Panc1 (cell line): ENCODE measurements at regions not wholly inside any gene's neighbourhood (a gene's known extent, or its start where the extent isn't known, plus 50 kb on each side); places are given as distances from the start of the nearest gene placed in this dataset.

Source experiments
- ATAC-seq: fragments of 200-7000 bp; cut with Tn5 transposase; 2 replicates; pipeline ENCODE4 v1.9.1; 2020; ENCODE audit warnings: mild to moderate bottlenecking, moderate library complexity
- BruUV-seq: library from RNA; stranded (reverse); fragments of 400-500 nt; replicated peaks from 2 replicates; lab custom pipeline; 2021; lab: Mats Ljungman, UMichigan
- CTCF ChIA-PET: fragments of 300-600 bp; sonication (Branson Sonifier 250); formaldehyde crosslinking; loops from one replicate; lab custom pipeline; 2022; ENCODE audit warnings: antibody characterized with exemption; lab: Charles Lee
- POLR2A ChIA-PET: fragments of 300-600 bp; sonication (Branson Sonifier 250); formaldehyde crosslinking; loops from one replicate; lab custom pipeline; 2022; ENCODE audit warnings: antibody characterized with exemption; lab: Charles Lee
- DNase-seq: peaks from one replicate; pipeline ENCODE4 v3.0.0-alpha.2; 2010; ENCODE audit warnings: low read depth, low spot score
- H3K27ac ChIP-seq: 2 replicates; pipeline ENCODE4 v1.5.1; 2011; ENCODE audit warnings: mild to moderate bottlenecking, low read length, inconsistent platforms
- H3K27me3 ChIP-seq: fragments of 200-500 bp; sonication (Bioruptor generic); 2 replicates; pipeline ENCODE4 v1.6.0; 2014; ENCODE audit warnings: low read length, inconsistent platforms; ENCODE audit not compliant: control insufficient read depth, insufficient read depth
- H3K36me3 ChIP-seq: fragments of 200-500 bp; sonication (Bioruptor generic); 2 replicates; pipeline ENCODE4 v1.5.1; 2014; ENCODE audit warnings: inconsistent platforms, mild to moderate bottlenecking, low read length, moderate library complexity; ENCODE audit not compliant: control insufficient read depth, insufficient read depth
- H3K4me1 ChIP-seq: 2 replicates; pipeline ENCODE4 v1.5.1; 2011; ENCODE audit warnings: inconsistent platforms, mild to moderate bottlenecking, low read length, moderate library complexity; ENCODE audit not compliant: control insufficient read depth, insufficient read depth
- H3K4me3 ChIP-seq, 2 experiments: 2 replicates each; pipeline ENCODE4 v1.5.1; 2011 to 2012; ENCODE audit warnings: low read depth in 2 of 2, low read length in 2 of 2, mild to moderate bottlenecking in 2 of 2, inconsistent platforms in 1 of 2, moderate library complexity in 1 of 2
- H3K9me3 ChIP-seq: fragments of 200-500 bp; sonication (Bioruptor generic); 2 replicates; pipeline ENCODE4 v1.5.1; 2014; ENCODE audit warnings: low read depth, mild to moderate bottlenecking, inconsistent platforms, low read length, moderate library complexity; ENCODE audit not compliant: control insufficient read depth, insufficient read depth
- POLR2AphosphoS5 ChIP-seq: IDR thresholded peaks from 2 replicates; pipeline ENCODE4 v1.6.1; 2012; ENCODE audit warnings: mild to moderate bottlenecking, low read depth, low read length, moderate library complexity
- SIN3A ChIP-seq: IDR thresholded peaks from 2 replicates; pipeline ENCODE4 v1.6.1; 2012; ENCODE audit warnings: low read depth, mild to moderate bottlenecking, low read length, moderate library complexity, borderline replicate concordance; ENCODE audit not compliant: insufficient read depth
- TCF7L2 ChIP-seq: IDR thresholded peaks from 2 replicates; pipeline ENCODE4 v1.6.1; 2011; ENCODE audit warnings: mild to moderate bottlenecking, low read depth, low read length, inconsistent platforms
- in situ Hi-C: cut with HindIII; loops from 2 replicates; pipeline ENCODE4 v1.10.0; 2016; ENCODE audit warnings: low sequenced_read_pairs, low pct_unique_long_range_greater_than_20kb
- intact Hi-C: fragments of 100-400 bp; cut with micrococcal nuclease; formaldehyde crosslinking; loops from one replicate; pipeline ENCODE4 v1.10.0; 2022; ENCODE audit not compliant: unreplicated experiment
- TF ChIP-seq, protein P1 (sequence below), 2 experiments: IDR thresholded peaks; 2 replicates each; pipeline ENCODE4 v1.6.1; 2011 to 2012; ENCODE audit warnings: low read depth in 2 of 2, control low read depth in 1 of 2, low read length in 1 of 2, mild to moderate bottlenecking in 1 of 2, moderate library complexity in 1 of 2; ENCODE audit not compliant: insufficient read depth in 1 of 2
- TF ChIP-seq, protein P2 (sequence below): fragments of 450-650 bp; IDR thresholded peaks from 2 replicates; pipeline ENCODE4 v1.5.1; 2017; ENCODE audit warnings: mild to moderate bottlenecking

DNA sequence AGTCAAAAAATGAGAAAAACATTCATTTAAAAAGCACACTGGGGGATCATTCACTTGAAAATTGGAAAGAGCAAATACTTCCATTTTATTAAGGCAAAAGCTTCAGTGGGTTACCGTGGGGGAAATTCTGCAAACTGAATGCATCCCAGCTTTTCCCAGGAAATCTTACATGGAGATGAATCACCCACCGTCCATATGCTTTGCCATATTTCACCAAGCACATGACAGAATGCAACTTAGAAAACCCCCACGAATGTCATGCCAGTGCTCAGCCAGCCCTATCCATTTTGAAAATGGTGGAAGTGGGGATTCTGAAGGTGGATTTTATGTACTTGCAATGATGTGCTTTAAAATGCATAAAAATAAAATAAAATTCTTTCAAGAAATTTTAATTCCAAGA is 485.5 kb upstream of the ID2 start:
- POLR2A ChIA-PET = no interaction called here
- TF ChIP-seq SIN3A (no peak), POLR2AphosphoS5 (no peak), TCF7L2 (no peak)
- TF ChIP-seq, protein P1, sequence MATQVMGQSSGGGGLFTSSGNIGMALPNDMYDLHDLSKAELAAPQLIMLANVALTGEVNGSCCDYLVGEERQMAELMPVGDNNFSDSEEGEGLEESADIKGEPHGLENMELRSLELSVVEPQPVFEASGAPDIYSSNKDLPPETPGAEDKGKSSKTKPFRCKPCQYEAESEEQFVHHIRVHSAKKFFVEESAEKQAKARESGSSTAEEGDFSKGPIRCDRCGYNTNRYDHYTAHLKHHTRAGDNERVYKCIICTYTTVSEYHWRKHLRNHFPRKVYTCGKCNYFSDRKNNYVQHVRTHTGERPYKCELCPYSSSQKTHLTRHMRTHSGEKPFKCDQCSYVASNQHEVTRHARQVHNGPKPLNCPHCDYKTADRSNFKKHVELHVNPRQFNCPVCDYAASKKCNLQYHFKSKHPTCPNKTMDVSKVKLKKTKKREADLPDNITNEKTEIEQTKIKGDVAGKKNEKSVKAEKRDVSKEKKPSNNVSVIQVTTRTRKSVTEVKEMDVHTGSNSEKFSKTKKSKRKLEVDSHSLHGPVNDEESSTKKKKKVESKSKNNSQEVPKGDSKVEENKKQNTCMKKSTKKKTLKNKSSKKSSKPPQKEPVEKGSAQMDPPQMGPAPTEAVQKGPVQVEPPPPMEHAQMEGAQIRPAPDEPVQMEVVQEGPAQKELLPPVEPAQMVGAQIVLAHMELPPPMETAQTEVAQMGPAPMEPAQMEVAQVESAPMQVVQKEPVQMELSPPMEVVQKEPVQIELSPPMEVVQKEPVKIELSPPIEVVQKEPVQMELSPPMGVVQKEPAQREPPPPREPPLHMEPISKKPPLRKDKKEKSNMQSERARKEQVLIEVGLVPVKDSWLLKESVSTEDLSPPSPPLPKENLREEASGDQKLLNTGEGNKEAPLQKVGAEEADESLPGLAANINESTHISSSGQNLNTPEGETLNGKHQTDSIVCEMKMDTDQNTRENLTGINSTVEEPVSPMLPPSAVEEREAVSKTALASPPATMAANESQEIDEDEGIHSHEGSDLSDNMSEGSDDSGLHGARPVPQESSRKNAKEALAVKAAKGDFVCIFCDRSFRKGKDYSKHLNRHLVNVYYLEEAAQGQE (IDR thresholded peaks at IDR 0.05; ENCODE audit: insufficient read depth in 1 of 2, low read depth in 2 of 2, low read length in 1 of 2) = no peak
- TF ChIP-seq, protein P2, sequence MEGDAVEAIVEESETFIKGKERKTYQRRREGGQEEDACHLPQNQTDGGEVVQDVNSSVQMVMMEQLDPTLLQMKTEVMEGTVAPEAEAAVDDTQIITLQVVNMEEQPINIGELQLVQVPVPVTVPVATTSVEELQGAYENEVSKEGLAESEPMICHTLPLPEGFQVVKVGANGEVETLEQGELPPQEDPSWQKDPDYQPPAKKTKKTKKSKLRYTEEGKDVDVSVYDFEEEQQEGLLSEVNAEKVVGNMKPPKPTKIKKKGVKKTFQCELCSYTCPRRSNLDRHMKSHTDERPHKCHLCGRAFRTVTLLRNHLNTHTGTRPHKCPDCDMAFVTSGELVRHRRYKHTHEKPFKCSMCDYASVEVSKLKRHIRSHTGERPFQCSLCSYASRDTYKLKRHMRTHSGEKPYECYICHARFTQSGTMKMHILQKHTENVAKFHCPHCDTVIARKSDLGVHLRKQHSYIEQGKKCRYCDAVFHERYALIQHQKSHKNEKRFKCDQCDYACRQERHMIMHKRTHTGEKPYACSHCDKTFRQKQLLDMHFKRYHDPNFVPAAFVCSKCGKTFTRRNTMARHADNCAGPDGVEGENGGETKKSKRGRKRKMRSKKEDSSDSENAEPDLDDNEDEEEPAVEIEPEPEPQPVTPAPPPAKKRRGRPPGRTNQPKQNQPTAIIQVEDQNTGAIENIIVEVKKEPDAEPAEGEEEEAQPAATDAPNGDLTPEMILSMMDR = no peak
- no peaks in the 10 kb centered on the region for H3K9me3 ChIP-seq
- ATAC-seq (no peak), DNase-seq (no peak)
- BruUV-seq = no TSS peak
- no peak overlapping the region for H3K27ac ChIP-seq
- H3K4me1 ChIP-seq = no peaks in the 10 kb centered on the region
- H3K27me3 ChIP-seq = 0 out of 2 replicates have a peak, but pooled peaks cover 4% of the 10 kb centered on the region
- no peak overlapping the region for H3K4me3 ChIP-seq
- CTCF ChIA-PET = no interaction called here
- intact Hi-C loops = no loop called here
- no peaks in the 10 kb centered on the region for H3K36me3 ChIP-seq
- in situ Hi-C loops = no loop called here

DNA sequence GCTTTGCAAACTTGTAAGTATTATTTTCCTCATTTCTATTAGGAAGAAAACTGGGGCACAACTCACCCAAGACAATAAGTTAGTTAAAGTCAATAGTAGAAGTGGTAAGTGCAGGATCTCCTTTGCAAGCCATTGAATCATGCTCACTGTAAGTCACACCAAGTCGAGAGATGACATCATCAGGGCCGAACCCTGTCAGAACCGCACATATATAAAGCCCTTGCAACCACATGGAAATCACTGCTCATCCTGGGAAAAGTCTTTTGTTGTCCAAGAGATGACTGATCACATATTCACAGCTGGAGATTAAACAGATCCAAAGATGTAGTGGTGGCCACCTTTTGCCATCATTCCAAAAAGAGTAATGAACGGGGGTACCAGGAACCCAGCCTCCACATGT is 484.8 kb upstream of the ID2 start:
- H3K9me3 ChIP-seq = no peaks in the 10 kb centered on the region
- no peak for TF ChIP-seq POLR2AphosphoS5
- TF ChIP-seq TCF7L2 = no peak
- TF ChIP-seq, protein P2 = no peak
- TF ChIP-seq, protein P1 (IDR thresholded peaks at IDR 0.05; ENCODE audit: insufficient read depth in 1 of 2, low read depth in 2 of 2, low read length in 1 of 2) = no peak
- no peak for TF ChIP-seq SIN3A
- intact Hi-C loops (no loop called here), in situ Hi-C loops (no loop called here)
- no TSS peak for BruUV-seq
- H3K27ac ChIP-seq = no peak overlapping the region
- no peak overlapping the region for H3K4me3 ChIP-seq
- no peaks in the 10 kb centered on the region for H3K4me1 ChIP-seq
- H3K27me3 ChIP-seq = 0 out of 2 replicates have a peak, but pooled peaks cover 4% of the 10 kb centered on the region
- ATAC-seq = no peak
- ChIA-PET CTCF (no interaction called here), POLR2A (no interaction called here)
- no peak for DNase-seq
- no peaks in the 10 kb centered on the region for H3K36me3 ChIP-seq
